H1 (cell line): ENCODE measurements at regions not wholly inside any gene's neighbourhood (a gene's known extent, or its start where the extent isn't known, plus 50 kb on each side); places are given as distances from the start of the nearest gene placed in this dataset.
"Not testable (repeated sequence)": the region's sequence is repeated elsewhere in the genome, so short reads cannot be mapped to it uniquely, and the experiment has no call there.

Source experiments
- CTCF ChIA-PET: fragments of 300-600 bp; sonication (Branson Sonifier 250); formaldehyde crosslinking; loops from one replicate; lab custom pipeline; 2021; ENCODE audit not compliant: partially characterized antibody; lab: Charles Lee
- POLR2A ChIA-PET: fragments of 300-600 bp; sonication (Branson Sonifier 250); formaldehyde crosslinking; loops from one replicate; lab custom pipeline; 2021; ENCODE audit warnings: inconsistent platforms; ENCODE audit not compliant: partially characterized antibody; lab: Charles Lee
- DNase-seq, 2 experiments: peaks; one replicate each; pipeline versions ENCODE4 v3.0.0 to v3.0.0-alpha.2; 2010 to 2022; ENCODE audit warnings: low spot score in 2 of 2, low read depth in 1 of 2, mixed read lengths in 1 of 2
- FAIRE-seq: peaks from 2 replicates; lab custom pipeline; 2011; peaks lifted over from hg19 to GRCh38; lab: Jason Lieb, UNC
- H2AFZ ChIP-seq: 2 replicates; pipeline ENCODE4 v1.8.1; 2012; ENCODE audit warnings: low read length, inconsistent platforms
- H2AK5ac ChIP-seq: 2 replicates; pipeline ENCODE4 v1.6.1; 2013; ENCODE audit warnings: low read depth, low read length
- H2BK120ac ChIP-seq: replicated peaks from 2 replicates; pipeline ENCODE3; 2013; ENCODE audit warnings: low read depth, low read length, inconsistent platforms
- H2BK12ac ChIP-seq: 2 replicates; pipeline ENCODE4 v1.6.1; 2013; ENCODE audit warnings: low read depth, low read length
- H2BK15ac ChIP-seq: 2 replicates; pipeline ENCODE4 v1.6.1; 2013; ENCODE audit warnings: low read length
- H2BK20ac ChIP-seq: 2 replicates; pipeline ENCODE4 v1.6.1; 2013; ENCODE audit warnings: low read length
- H2BK5ac ChIP-seq: 2 replicates; pipeline ENCODE4 v1.6.1; 2013; ENCODE audit warnings: low read depth, low read length
- H3K14ac ChIP-seq: 2 replicates; pipeline ENCODE4 v1.6.1; 2013; ENCODE audit warnings: inconsistent platforms; ENCODE audit not compliant: insufficient read length
- H3K18ac ChIP-seq: 2 replicates; pipeline ENCODE4 v1.6.1; 2013; ENCODE audit warnings: low read length; ENCODE audit errors: extremely low read depth
- H3K23ac ChIP-seq: 2 replicates; pipeline ENCODE4 v1.6.1; 2013; ENCODE audit warnings: inconsistent platforms; ENCODE audit not compliant: insufficient read length
- H3K23me2 ChIP-seq: 2 replicates; pipeline ENCODE4 v1.6.1; 2013; ENCODE audit warnings: low read depth, low read length
- H3K27ac ChIP-seq: 2 replicates; pipeline ENCODE4 v1.6.1; 2011; ENCODE audit warnings: low read depth, low read length, inconsistent platforms
- H3K27me3 ChIP-seq, 4 experiments: replicated peaks in 1 of 4; 1 replicate in 1 of 4; 2 replicates in 3 of 4; pipeline versions ENCODE4 v1.6.1 to v1.8.1; 2011 to 2013; ENCODE audit warnings: low read length in 3 of 4, mild to moderate bottlenecking in 3 of 4, inconsistent platforms in 2 of 4, mixed read lengths in 2 of 4, moderate library complexity in 1 of 4; ENCODE audit not compliant: control insufficient read depth in 3 of 4, insufficient read depth in 3 of 4; ENCODE audit errors: extremely low read depth in 1 of 4
- H3K36me3 ChIP-seq, 4 experiments: 2 replicates each; pipeline versions ENCODE4 v1.6.1 to v1.8.1; 2011 to 2013; ENCODE audit warnings: mild to moderate bottlenecking in 4 of 4, low read length in 3 of 4, moderate library complexity in 2 of 4, control low read depth in 1 of 4, inconsistent platforms in 1 of 4; ENCODE audit not compliant: insufficient read depth in 4 of 4, control insufficient read depth in 2 of 4
- H3K4ac ChIP-seq: replicated peaks from 2 replicates; pipeline ENCODE3; 2013; ENCODE audit warnings: low read length, low read depth, mixed read lengths, inconsistent platforms; ENCODE audit not compliant: insufficient read length
- H3K4me1 ChIP-seq, 4 experiments: replicated peaks in 1 of 4; 1 replicate in 1 of 4; 2 replicates in 3 of 4; pipeline versions ENCODE4 v1.6.1 to v1.8.1; 2011 to 2013; ENCODE audit warnings: low read length in 3 of 4, inconsistent platforms in 2 of 4, mixed read lengths in 1 of 4; ENCODE audit not compliant: insufficient read depth in 4 of 4, control insufficient read depth in 3 of 4
- H3K4me2 ChIP-seq, 2 experiments: 2 replicates each; pipeline versions ENCODE4 v1.6.1 to v1.8.1; 2011 to 2013; ENCODE audit warnings: low read depth in 2 of 2, low read length in 2 of 2, control low read depth in 1 of 2, inconsistent platforms in 1 of 2, mild to moderate bottlenecking in 1 of 2; ENCODE audit not compliant: insufficient read depth in 1 of 2
- H3K4me3 ChIP-seq, 4 experiments: fragments of 200-600, 300-600 bp in 1 of 4; sonication (generic), shearing (Covaris generic), sonication (Bioruptor Twin) in 1 of 4; 2 replicates each; pipeline versions ENCODE4 v1.5.1 to v1.8.1; 2011 to 2016; ENCODE audit warnings: low read length in 4 of 4, low read depth in 3 of 4, control low read depth in 2 of 4, inconsistent platforms in 2 of 4, mild to moderate bottlenecking in 2 of 4, mixed read lengths in 1 of 4, moderate library complexity in 1 of 4; ENCODE audit not compliant: insufficient read depth in 2 of 4; ENCODE audit errors: extremely low read depth in 1 of 4
- H3K56ac ChIP-seq: replicated peaks from 2 replicates; pipeline ENCODE3; 2013; ENCODE audit warnings: low read depth, mild to moderate bottlenecking, mixed read lengths, low read length, inconsistent platforms; ENCODE audit not compliant: insufficient read length
- H3K79me1 ChIP-seq: 2 replicates; pipeline ENCODE4 v1.6.1; 2013; ENCODE audit warnings: low read depth, low read length, control low read depth
- H3K79me2 ChIP-seq, 2 experiments: 2 replicates each; pipeline versions ENCODE4 v1.6.1 to v1.8.1; 2012 to 2013; ENCODE audit warnings: low read length in 2 of 2, mild to moderate bottlenecking in 2 of 2, inconsistent platforms in 1 of 2; ENCODE audit not compliant: insufficient read depth in 2 of 2, control insufficient read depth in 1 of 2
- H3K9ac ChIP-seq, 4 experiments: replicated peaks in 1 of 4; 1 replicate in 1 of 4; 2 replicates in 3 of 4; pipeline versions ENCODE4 v1.6.1 to v1.8.1; 2011 to 2013; ENCODE audit warnings: low read depth in 3 of 4, low read length in 3 of 4, control low read depth in 2 of 4, mild to moderate bottlenecking in 2 of 4, moderate library complexity in 2 of 4, inconsistent platforms in 1 of 4; ENCODE audit errors: extremely low read depth in 1 of 4
- H3K9me3 ChIP-seq, 2 experiments: 2 replicates each; pipeline versions ENCODE4 v1.6.1 to v1.8.1; 2012 to 2013; ENCODE audit warnings: mild to moderate bottlenecking in 2 of 2, moderate library complexity in 2 of 2, control low read depth in 1 of 2, inconsistent platforms in 1 of 2, low read depth in 1 of 2, low read length in 1 of 2, mixed read lengths in 1 of 2; ENCODE audit not compliant: insufficient read depth in 2 of 2
- H4K20me1 ChIP-seq, 2 experiments: replicated peaks in 1 of 2; 2 replicates each; pipeline versions ENCODE3 to v1.8.1; 2011 to 2013; ENCODE audit warnings: inconsistent platforms in 2 of 2, low read length in 2 of 2, mild to moderate bottlenecking in 1 of 2; ENCODE audit not compliant: insufficient read depth in 2 of 2, control insufficient read depth in 1 of 2
- H4K5ac ChIP-seq: 2 replicates; pipeline ENCODE4 v1.6.1; 2013; ENCODE audit warnings: low read length, low read depth, mixed read lengths, inconsistent platforms; ENCODE audit not compliant: insufficient read length
- H4K8ac ChIP-seq: 2 replicates; pipeline ENCODE4 v1.8.0; 2013; ENCODE audit warnings: mild to moderate bottlenecking, moderate library complexity, low read length, inconsistent platforms; ENCODE audit not compliant: insufficient read depth; ENCODE audit errors: extremely low read depth
- H4K91ac ChIP-seq: replicated peaks from 2 replicates; pipeline ENCODE3; 2013; ENCODE audit warnings: low read length, mixed read lengths, inconsistent platforms; ENCODE audit not compliant: insufficient read length
- WGBS, 2 experiments: shearing (Covaris generic) in 1 of 2; methylation state at CpG; one replicate each; pipeline versions ENCODE4 v1.1.6 to v1.1.7; 2013 to 2015; ENCODE audit warnings: low lambda C conversion rate in 2 of 2, mixed read lengths in 2 of 2, inconsistent platforms in 1 of 2, low coverage in 1 of 2, missing lambda C conversion rate in 1 of 2; ENCODE audit not compliant: insufficient replicate concordance in 2 of 2, insufficient coverage in 1 of 2, insufficient read length in 1 of 2; ENCODE audit errors: extremely low coverage in 1 of 2, missing lambda C conversion rate in 1 of 2; 5-methylcytosine and 5-hydroxymethylcytosine counted together

GRCh38 chr6:54564188-54564587 lies 255.9 kb downstream of the TINAG start:
- CTCF ChIA-PET = not testable (repeated sequence)

More at GRCh38 chr6:54564188-54564587, 255.9 kb downstream of the TINAG start:
- H3K36me3 ChIP-seq, H2BK15ac ChIP-seq, H4K91ac ChIP-seq, H2AFZ ChIP-seq, H4K20me1 ChIP-seq, H2BK120ac ChIP-seq, H3K27ac ChIP-seq, H3K27me3 ChIP-seq, H2BK12ac ChIP-seq, H3K9me3 ChIP-seq, H3K4me2 ChIP-seq, H3K18ac ChIP-seq, H4K8ac ChIP-seq, H3K14ac ChIP-seq, H3K79me1 ChIP-seq, DNase-seq, H3K4ac ChIP-seq, H3K9ac ChIP-seq, H3K4me1 ChIP-seq, H3K79me2 ChIP-seq, H2BK5ac ChIP-seq, H3K56ac ChIP-seq, POLR2A ChIA-PET, H2BK20ac ChIP-seq, H3K4me3 ChIP-seq, H3K23ac ChIP-seq, FAIRE-seq, H4K5ac ChIP-seq, H3K23me2 ChIP-seq, H2AK5ac ChIP-seq: not testable (repeated sequence)
- 97% methylated on average over 2 of the region's 2 CpGs; no CpG with 5 or more reads in 1 of the 2 experiments for WGBS, 2 experiments
